22Rv1 (cell line): ENCODE measurements at regions not wholly inside any gene's neighbourhood (a gene's known extent, or its start where the extent isn't known, plus 50 kb on each side); places are given as distances from the start of the nearest gene placed in this dataset.

ENCODE experiments used
- CTCF ChIP-seq: fragments of 450-650 bp; IDR thresholded peaks from 2 replicates; pipeline ENCODE4 v1.5.1; 2017; ENCODE audit warnings: mild to moderate bottlenecking
- ZFX ChIP-seq: fragments of 450-650 bp; IDR thresholded peaks from 2 replicates; pipeline ENCODE4 v1.6.1; 2017; ENCODE audit warnings: antibody characterized with exemption, borderline replicate concordance

- TF ChIP-seq CTCF (no peak), ZFX (no peak)
Measured at GRCh38 chr2:59250307-59250677, 1009.2 kb upstream of the FANCL start.
